ENCODE measurements at regions not wholly inside any gene's neighbourhood (a gene's known extent, or its start where the extent isn't known, plus 50 kb on each side); places are given as distances from the start of the nearest gene placed in this dataset.

DNA sequence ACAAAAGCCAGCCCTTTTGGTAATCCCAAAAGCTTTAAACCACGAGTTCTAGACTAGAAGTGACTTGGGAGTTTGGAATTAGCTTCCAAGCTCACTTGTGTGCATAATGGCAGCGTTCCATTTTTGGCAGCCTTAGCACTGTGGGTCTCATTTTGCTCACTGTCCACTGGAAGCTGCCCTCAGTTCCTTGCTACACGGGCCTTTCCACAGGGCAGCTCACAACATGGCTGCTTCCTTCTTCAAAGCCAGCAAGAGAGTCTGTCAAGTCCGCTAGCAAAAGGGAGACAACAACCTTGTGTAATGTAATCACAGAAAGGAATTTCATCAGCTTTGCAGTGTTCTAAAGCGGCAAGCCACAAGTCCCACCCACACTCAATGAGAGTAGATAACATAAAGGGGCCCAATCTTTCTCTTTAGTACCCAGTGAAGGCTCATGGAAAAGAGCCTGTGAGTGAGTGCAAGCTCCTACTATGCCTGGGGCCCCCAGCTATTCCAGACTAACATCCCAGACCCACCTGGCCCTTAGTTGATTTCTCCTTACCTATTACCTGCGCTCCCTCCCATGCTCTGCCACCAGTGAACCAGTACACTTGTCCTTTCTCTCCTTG lies 168.5 kb upstream of the FOXN2 start:
- DNase-seq = no peak

DNA sequence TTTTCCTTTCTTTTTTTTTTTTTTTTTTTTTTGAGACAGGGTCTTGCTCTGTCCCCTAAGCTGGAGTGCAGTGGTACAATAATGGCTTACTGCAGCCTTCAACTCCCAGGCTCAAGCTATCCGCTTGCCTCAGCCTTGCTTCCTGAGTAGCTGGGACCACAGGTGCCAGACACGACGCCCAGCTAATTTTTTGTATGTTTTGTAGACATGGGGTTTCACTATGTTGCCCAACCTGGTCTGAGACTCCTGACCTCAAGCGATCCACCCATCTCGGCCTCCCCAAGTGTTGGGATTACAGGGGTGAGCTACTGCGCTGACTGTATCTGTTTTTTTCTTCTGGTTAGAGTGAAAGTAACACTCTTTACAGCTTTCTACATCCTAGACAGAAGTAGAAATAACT lies 167.9 kb upstream of the FOXN2 start:
- no peak for DNase-seq

DNA sequence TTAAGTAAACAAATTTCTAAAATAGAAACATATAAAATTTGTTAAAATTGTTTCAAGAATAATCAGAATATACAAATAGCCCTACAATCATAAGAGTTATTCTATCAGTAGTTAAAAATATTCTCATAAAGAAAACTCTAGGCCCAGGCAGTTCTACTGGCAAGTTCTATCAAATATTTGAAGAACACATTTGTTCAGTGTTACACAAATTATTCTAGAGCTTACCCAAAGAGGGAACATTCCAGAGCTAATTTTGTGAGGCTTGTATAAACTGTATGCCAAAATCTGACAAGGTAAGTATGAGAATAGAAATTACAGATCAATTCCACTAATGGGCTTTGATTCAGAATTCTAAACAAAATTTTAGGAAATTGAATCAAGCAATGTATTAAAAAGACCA lies 166.8 kb upstream of the FOXN2 start:
- no peak for DNase-seq

DNA sequence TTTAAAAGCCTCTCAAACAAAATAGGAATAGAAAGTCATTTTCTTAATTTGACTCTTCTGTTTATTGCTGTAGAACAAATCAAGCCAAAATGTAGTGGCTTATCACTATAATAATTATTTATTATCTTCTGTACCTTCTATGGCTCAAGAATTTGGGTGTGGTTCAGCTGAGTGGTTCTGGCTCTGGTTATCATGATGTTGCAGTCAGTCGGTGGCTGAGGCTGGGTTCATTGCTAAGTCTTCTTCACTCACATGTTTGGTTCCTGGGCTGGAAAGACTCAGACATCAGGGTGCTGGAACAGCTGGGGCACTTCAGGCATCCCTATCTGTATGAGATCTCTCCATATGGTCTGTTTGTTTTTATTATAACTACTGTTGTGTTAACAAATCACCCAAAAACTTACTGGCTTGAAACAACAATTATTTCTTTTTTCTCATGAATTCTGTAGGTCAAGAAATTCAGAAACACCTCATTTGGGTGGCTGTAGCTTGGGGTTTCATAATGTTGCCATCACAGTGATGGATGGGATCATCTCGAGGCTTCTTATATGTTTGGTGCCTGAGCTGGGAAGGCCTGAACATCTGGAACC lies 165.5 kb upstream of the FOXN2 start:
- peak in 1 of 2 experiments; percentile 41 for DNase-seq

DNA sequence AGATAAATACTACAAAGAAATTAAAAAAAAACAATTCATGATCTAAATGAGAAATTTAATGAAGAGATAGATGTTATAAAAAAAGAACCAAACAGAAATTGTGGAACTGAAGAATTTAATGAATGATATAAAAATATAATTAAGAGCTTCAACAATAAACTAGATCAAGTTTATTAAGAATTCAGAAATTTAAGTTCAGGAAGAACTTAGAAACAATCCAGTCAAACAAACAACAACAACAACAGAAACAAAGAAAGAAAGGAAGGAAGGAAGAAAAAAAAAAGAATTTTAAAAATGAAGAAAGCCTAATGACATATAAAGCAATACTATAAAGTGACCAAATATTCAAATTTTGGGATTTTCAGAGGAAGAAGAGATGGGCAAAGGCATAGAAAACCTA lies 157.3 kb upstream of the FOXN2 start:
- no peak for DNase-seq

DNA sequence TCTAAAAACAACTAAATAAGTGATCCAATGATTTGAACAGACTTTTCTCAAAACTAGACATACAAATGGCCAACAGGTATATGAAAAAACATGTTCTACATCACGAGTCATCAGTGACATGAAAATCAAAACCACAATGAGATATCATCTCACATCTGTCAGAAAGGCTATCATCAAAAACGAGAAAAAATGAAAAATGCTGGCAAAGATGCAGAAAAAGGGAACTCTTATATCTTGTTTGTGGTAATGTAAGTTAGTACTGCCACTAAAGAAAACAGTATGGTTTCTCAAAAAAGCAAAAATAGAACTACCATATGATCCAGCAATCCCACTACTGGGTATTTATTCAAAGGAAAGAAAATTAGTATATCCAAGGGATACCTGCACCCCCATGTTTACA lies 152.9 kb upstream of the FOXN2 start:
- DNase-seq = no peak

DNA sequence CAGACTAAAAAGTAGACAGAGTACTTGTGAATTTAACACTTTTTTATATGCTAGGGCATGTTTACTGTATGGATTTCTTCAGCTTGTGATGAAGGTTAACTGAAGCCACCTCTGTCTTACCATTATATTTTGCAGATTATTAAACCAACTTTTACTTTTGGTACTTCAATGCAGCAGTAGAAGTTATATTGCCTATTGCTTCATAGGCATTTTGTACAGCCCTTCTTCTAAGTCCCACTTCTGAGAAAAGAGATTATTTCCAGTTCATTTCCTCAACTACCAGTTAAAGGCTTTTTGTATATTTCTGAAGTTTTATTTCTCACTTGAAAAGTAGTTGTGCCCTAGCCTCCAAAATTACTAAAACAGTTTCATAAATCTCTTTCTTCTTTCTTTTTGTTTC lies 151.7 kb upstream of the FOXN2 start:
- DNase-seq = no peak

DNA sequence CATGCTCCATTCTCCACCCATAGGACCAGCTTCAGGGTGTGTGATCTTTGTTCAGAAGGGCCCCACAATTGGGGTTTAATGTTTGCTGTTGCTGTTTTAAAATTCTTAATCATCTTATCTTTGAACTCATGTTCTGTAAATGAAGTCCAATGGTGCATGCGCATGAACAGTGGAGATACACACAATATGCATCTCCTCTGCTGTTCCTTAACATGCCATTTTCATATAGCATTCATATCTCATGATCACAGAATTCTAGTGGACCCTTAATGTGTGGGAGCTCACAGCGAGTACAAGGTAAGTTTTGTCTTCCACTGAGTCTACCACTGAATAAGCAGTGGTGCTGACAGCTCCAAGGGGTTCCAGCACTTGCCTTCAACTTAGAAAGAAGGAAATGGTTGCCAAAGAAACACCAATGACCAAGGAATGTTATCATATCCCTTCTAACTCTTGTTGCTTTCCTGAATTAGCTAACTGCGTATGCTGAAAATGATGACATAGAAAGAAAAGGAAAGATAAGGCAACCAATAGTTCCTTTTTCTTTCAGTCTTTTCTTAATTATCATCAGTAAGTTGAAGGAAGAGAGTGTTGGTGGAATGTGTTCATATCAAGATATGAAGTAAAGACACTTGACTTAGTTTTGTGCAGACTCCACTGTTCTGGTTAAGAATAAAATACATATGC lies 149.3 kb upstream of the FOXN2 start:
- DNase-seq = no peak

DNA sequence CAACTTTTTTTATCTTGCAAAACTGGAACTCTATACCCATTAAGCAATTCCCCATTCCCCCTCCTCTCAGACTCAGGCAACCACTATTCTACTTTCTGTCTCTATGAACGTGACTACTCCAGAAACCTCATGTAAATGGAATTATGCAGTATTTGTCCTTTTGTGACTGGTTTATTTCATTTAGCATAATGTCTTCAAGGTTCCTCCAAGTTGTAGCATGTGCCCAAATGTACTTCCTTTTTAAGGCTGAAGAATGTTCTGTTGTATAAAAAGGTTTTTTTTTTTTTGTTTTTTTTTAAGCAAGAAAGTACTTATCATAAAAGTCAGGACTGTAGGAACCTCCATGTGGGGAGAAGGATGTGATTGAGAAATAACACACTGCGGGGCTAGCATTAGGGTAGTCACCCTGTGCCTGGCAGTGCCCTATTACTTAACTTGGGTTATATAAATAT lies 145.3 kb upstream of the FOXN2 start:
- no peak for DNase-seq

DNA sequence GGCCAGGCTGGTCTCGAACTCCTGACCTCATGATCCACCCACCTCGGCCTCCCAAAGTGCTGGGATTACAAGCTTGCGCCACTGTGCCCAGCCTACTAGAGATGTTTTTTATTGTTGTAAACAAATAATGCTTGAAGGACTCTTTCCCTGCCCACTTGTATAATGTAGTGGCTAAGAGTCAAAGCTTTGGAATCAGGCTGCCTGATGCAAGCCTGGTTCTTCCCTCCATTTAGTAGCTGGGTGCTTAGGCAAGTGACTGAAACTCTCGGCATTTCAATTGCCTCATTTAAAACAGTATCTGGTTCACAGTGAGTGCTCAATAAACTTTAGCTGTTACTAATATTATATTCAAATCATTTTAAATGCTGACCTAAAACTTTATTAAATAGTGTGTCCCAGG lies 144.2 kb upstream of the FOXN2 start:
- DNase-seq = no peak

DNA sequence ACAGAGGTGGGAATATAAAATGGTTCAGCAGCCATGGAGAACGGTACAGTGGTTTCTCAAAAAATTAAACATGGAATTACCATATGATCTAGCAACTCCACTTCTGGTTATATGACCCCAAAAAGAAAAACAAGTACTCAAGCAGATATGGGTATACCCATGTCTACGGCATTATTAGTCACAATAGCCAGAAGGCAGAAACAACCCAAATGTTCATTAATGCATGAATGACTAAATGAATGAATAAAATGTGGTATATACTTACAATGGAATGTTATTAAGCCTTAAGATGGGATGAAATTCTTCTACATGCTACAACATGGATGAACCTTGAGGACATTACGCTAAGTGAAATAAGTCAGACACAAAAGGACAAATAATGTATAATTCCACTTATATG lies 141.3 kb upstream of the FOXN2 start:
- DNase-seq = no peak

DNA sequence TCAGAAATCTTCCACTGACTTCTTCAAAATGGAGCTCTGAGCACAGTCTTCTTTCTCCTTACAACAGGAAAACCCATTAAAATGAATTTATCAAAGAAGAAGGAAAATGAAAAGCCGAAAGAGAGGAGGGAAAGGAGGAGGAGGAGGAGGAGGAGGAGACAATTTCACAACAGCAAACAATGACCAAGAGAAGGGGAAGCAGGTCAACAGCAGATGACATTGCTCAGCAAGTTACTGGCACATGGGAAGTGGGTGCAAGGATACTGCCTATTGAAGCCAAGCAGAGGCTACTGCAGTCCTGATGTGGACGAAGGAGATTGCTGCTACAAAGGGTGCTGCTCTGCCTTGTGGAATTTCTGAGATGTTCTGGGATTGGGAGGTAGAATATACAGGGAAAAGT lies 140.0 kb upstream of the FOXN2 start:
- DNase-seq = no peak

DNA sequence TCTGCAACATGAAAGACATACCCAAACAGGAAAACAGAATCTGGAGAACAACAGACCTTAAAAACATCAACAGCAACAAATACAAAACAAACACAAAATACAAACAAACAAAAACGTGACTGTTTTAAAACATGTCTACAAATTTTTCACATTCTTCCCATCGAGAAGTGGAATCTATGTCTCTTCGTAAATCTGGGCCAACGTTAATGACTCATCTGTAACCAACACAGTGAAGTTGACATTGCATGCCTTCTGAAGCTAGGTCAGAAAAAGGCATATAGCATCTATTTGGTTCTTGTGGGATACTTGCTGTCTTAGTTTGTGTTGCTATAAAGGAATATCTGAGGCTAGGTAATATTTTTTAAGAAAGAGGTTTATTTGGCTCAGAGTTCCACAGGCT lies 139.2 kb upstream of the FOXN2 start:
- no peak for DNase-seq

DNA sequence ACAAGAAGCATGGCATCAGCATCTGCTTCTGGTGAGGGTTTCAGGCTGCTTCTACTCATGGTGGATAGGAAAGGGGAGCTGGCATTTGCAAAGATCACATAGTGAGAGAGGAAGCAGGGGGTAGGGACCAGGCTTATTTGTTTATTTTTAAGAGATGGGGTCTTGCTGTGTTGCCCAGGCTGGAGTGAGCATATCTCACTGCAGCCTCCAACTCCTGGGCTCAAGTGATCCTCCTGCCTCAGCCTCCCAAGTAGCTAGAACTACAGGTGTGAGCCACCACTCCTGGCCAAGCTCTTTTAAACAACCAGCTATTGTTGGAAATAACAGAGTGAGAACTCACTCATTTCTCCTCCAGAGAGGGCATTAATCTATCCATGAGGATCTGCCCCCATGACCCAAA lies 138.8 kb upstream of the FOXN2 start:
- DNase-seq = no peak

DNA sequence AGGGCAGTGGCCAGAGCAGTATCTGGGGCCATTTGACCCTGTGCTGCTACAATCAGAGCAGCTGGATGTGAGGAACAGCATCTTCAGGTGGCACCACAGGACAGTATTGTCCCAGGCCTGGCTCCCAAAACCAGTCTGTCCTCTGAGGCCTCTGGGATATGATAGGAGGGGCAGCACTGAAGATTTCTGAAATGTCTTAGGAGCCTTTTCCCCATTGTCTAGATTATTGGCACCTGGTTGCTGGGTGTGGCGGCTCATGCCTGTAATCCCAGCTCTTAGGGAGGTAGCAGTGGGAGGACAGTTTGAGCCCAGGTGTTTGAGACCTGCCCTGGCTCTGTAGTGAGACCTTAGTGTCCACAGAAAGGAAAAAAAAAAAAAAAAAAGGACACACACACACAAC lies 137.6 kb upstream of the FOXN2 start:
- no peak for DNase-seq

DNA sequence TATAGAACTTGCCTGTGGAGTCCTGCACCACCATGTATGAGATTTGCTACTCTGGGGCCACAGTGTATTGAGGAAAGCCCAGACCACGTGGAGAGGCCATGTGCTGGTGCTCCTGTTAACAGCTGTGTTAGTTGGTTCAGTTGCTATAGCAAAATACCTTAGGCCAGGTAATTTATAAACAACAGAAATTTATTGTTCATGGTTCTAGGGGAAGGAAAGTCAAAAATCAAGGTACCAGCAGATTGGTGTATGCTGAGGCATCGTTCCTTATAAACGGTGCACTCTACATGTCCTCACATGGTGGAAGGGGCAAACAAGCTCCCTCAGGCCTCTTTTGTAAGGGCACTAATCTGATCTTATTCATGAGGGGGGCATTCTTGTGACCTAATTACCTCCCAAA lies 135.9 kb upstream of the FOXN2 start:
- no peak for DNase-seq

DNA sequence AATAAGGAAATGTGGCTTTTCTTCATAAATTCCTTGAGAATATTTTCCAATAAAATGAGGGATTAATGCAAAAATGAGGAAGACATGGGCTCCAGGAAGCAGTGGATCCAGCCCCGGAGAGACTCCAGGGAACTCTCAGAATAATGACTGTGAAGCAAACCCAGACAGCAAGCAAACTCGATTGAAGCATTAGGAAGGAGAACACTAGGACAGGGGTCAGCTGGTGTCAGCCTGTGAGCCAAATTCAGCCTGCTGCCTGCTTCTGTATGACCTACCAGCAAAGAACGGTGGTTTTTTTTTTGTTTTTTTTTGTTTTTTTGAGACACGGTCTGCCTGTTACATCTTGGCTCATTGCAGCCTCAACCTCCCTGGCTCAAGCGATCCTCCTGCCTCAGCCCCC lies 133.9 kb upstream of the FOXN2 start:
- no peak for DNase-seq

DNA sequence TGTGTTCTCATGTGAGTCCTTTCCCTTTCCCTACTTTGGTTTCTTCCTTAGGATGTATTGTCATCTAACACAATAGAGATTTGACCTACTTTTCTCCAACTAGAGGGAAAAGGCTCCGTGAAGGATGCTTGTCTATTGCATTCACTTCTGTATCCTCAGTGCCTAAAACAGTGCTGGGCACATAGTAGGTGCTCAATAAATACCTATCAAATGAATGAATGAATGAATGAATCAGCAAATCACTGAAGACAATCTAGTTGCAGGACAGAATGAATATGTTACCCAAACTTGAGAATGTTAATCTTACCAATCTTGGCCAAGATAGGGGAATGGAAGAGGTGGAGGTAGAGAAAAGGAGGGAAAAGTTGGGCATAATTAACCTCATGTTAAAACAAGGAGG lies 131.2 kb upstream of the FOXN2 start:
- no peak for DNase-seq

DNA sequence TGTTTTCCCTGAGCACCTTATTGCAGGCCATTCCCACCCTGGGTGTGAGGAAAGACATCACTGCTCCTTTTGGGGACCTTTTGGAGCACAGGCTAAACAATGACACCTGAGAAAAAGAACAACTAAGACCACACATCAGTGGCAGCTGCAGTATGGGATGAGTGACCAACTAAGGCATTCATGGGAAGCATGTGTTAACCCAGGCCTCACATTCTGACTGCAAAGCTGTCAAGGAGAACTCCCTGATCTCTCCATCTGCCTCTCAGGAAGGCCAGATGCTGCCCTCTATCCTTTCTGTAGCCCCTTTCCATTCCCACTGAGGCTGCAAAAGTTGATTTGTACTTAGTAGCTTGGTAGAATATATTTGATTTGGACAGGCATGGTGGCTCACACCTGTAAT lies 130.5 kb upstream of the FOXN2 start:
- DNase-seq = peak; percentile 66 to 91

DNA sequence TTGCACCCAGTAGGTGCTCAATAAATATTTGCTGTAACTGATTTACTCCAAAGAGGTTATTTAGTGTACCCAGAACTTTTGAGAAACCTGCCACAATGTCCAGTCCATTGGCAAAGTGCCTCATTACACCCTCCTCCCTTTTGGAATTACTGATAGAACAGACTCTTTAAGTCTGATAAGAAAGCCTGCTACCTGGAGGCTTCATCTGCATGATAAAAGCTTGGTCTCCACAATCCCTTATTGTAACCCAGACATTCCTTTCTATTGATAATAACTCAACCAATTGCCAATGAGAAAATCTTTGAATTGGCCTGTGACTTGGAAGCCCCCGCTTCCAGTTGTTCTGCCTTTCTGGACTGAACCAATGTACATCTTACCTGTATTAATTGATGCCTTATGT lies 127.0 kb upstream of the FOXN2 start:
- DNase-seq = no peak

DNA sequence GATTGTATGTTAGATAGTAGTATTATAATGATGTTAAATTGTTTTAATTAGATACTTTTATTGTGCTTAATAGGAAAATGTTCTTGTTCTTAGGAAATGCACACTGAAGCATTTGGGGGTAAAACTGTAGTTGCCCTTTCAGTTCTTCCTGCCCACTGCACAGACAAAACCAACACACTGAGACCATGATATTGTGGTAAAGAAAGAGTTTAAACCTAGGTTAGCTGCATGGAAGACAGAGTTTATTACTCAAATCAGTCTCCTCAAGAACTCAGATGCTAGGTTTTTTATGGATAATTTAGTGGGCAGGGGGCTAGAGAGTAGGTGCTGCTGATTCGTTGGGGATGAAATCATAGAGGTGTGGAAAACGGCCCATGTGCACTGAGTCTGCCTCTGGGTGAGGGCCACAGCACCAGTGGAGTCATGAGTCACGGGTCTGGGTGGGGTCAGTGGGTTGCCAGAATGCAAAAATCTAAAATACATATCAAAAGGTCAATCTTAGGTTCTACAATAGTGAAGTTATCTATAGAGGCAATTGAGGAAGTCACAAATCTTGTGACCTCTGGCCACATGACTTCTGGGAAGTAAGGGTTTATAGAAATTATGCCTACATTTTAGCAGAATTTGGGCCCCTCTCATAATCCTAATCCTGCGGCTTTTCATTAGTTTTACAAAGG lies 124.8 kb upstream of the FOXN2 start:
- no peak for DNase-seq

DNA sequence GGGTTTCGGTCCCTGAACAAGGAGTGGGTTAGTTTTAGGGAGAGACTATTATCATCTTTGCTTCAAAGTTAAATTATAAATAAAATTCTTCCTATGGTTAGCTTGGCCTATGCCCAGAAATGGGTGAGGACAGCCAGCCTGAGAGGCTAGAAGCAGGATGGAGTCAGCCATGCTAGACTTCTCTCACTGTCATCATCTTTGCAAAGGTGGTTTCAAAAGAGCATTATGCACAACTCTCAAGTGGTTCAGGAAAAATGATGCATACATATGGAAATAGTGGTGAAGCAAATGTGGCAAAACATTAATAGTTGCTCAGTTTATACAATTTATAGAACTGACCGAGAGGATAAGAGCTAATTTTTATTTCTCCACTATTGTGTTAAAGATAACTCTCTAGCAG lies 124.3 kb upstream of the FOXN2 start:
- no peak for DNase-seq

DNA sequence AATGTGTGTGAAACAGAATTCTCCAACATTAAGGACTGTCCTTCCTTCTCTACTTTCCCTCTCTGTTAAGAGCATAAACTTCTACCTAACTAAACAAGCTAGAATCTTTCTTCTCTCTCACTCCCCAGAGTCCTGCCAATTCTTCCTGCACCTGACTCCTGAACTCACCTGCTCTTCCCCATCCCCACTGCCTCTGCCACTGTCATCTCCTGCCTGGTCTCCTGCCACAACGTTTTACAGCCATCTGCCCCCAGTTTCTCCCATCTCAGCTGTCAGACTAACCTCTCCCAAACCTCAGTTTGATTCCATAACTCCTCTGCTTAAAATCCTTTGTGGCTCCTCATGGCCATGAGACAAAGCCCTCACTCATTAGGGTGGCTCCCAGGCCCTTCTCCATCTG lies 119.8 kb upstream of the FOXN2 start:
- DNase-seq = no peak

DNA sequence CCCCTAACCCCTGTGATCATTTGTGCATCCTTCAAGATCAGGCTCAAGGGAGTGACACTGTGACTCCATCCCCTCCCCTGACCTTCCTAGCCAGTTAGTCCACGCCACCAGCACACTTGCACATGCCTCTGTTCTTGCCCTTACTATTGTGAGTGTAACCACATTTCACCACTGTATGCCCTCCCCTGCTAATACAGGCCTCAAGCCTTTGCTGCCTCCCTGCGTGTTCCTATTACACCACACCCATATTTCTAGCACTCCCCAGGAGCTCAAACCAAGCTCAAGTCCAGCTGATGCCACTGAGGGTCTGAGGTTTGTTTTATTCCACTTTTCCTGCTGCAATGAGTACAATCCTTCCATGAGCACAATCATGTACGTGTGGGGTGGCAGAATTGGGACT lies 119.3 kb upstream of the FOXN2 start:
- peak in 1 of 2 experiments; percentile 46 for DNase-seq

All from NCI-H524 (cell line).